ENCODE measurements at regions not wholly inside any gene's neighbourhood (a gene's known extent, or its start where the extent isn't known, plus 50 kb on each side); places are given as distances from the start of the nearest gene placed in this dataset.

- Histone ChIP-seq H3K36me3 (replicated peaks in 1 of 2; ENCODE audit: control insufficient read depth in 1 of 2, insufficient read depth in 2 of 2, low read length in 2 of 2) (no peaks in the 10 kb centered on the region), H3K4me3 (replicated peaks in 1 of 3; ENCODE audit: insufficient read depth in 1 of 3, low read depth in 2 of 3, low read length in 3 of 3) (no peak overlapping the region), H4K20me1 (ENCODE audit: insufficient read depth, low read length) (no peaks in the 10 kb centered on the region), H3K4me2 (ENCODE audit: low read depth, low read length) (no peak overlapping the region), H3K4me1 (ENCODE audit: insufficient read depth, low read length) (no peaks in the 10 kb centered on the region), H2AFZ (ENCODE audit: low read length) (no peak overlapping the region), H3K9ac (ENCODE audit: insufficient read depth, low read depth, low read length) (no peak overlapping the region), H3K27ac (ENCODE audit: extremely low read length, insufficient read depth, low read length) (no peak overlapping the region), H3K27me3 (ENCODE audit: control insufficient read depth in 1 of 2, insufficient read depth in 2 of 2, low read length in 2 of 2) (no peaks in the 10 kb centered on the region), H3K9me3 (ENCODE audit: low read length) (no peaks in the 10 kb centered on the region), H3K79me2 (ENCODE audit: insufficient read depth, low read length) (no peaks in the 10 kb centered on the region)
- CTCF ChIA-PET (ENCODE audit: low intra/inter-chr PET ratio, low total read pairs): no interaction called here
- no peak for ATAC-seq
- no TSS peak for BruUV-seq (replicated peaks)
- no peak for DNase-seq (ENCODE audit: low spot score)
- FAIRE-seq: no peak
- POLR2A ChIA-PET: no interaction called here
- intact Hi-C loops (cut with micrococcal nuclease; ENCODE audit: unreplicated experiment) (no loop called here), in situ Hi-C loops (cut with HindIII; ENCODE audit: extremely low pct_ligation_motif_present, low pct_unique_long_range_greater_than_20kb) (no loop called here)
- TF ChIP-seq ZNF430 (CRISPR knock-in tag; IDR thresholded peaks at IDR 0.05) (no peak), ATAD3A (CRISPR knock-in tag; IDR thresholded peaks at IDR 0.05) (no peak), DMAP1 (CRISPR knock-in tag; IDR thresholded peaks at IDR 0.05) (no peak), SRSF9 (IDR thresholded peaks at IDR 0.05; ENCODE audit: borderline replicate concordance, insufficient read depth, low read depth, low read length, poor library complexity, severe bottlenecking) (no peak), E2F5 (CRISPR knock-in tag; conservative IDR thresholded peaks at IDR 0.05) (no peak), MNT (IDR thresholded peaks at IDR 0.05) (peak; percentile 73), KLF11 (CRISPR knock-in tag; IDR thresholded peaks at IDR 0.05) (no peak), ZNF776 (CRISPR knock-in tag; IDR thresholded peaks at IDR 0.05) (no peak)
Measured at GRCh38 chr1:55600242-55600641, 385.1 kb upstream of the USP24 start.

- H3K4me3 ChIP-seq (replicated peaks in 1 of 3; ENCODE audit: insufficient read depth in 1 of 3, low read depth in 2 of 3, low read length in 3 of 3): no peak overlapping the region
- ChIA-PET POLR2A (no interaction called here), CTCF (ENCODE audit: low intra/inter-chr PET ratio, low total read pairs) (no interaction called here)
- no peaks in the 10 kb centered on the region for H3K4me1 ChIP-seq (ENCODE audit: insufficient read depth, low read length)
- FAIRE-seq (peak; percentile 46), DNase-seq (ENCODE audit: low spot score) (no peak), ATAC-seq (no peak)
- H4K20me1 ChIP-seq (ENCODE audit: insufficient read depth, low read length): no peaks in the 10 kb centered on the region
- no peaks in the 10 kb centered on the region for H3K79me2 ChIP-seq (ENCODE audit: insufficient read depth, low read length)
- H3K4me2 ChIP-seq (ENCODE audit: low read depth, low read length): no peak overlapping the region
- H3K9ac ChIP-seq (ENCODE audit: insufficient read depth, low read depth, low read length): no peak overlapping the region
- no peak overlapping the region for H2AFZ ChIP-seq (ENCODE audit: low read length)
- no peak overlapping the region for H3K27ac ChIP-seq (ENCODE audit: extremely low read length, insufficient read depth, low read length)
- no peaks in the 10 kb centered on the region for H3K27me3 ChIP-seq (ENCODE audit: control insufficient read depth in 1 of 2, insufficient read depth in 2 of 2, low read length in 2 of 2)
- 2% methylated on average over 2 of the region's 2 CpGs for WGBS (ENCODE audit: low lambda C conversion rate)
- no peaks in the 10 kb centered on the region for H3K9me3 ChIP-seq (ENCODE audit: low read length)
- no peak for TF ChIP-seq PAXIP1 (CRISPR knock-in tag; conservative IDR thresholded peaks at IDR 0.05)
- in situ Hi-C loops (cut with HindIII; ENCODE audit: extremely low pct_ligation_motif_present, low pct_unique_long_range_greater_than_20kb) (no loop called here), intact Hi-C loops (cut with micrococcal nuclease; ENCODE audit: unreplicated experiment) (no loop called here)
- no peaks in the 10 kb centered on the region for H3K36me3 ChIP-seq (replicated peaks in 1 of 2; ENCODE audit: control insufficient read depth in 1 of 2, insufficient read depth in 2 of 2, low read length in 2 of 2)
- BruUV-seq (replicated peaks): no TSS peak
Measured at GRCh38 chr1:55597910-55598309, 382.7 kb upstream of the USP24 start.
